ENCODE measurements at regions not wholly inside any gene's neighbourhood (a gene's known extent, or its start where the extent isn't known, plus 50 kb on each side); places are given as distances from the start of the nearest gene placed in this dataset.

DNA sequence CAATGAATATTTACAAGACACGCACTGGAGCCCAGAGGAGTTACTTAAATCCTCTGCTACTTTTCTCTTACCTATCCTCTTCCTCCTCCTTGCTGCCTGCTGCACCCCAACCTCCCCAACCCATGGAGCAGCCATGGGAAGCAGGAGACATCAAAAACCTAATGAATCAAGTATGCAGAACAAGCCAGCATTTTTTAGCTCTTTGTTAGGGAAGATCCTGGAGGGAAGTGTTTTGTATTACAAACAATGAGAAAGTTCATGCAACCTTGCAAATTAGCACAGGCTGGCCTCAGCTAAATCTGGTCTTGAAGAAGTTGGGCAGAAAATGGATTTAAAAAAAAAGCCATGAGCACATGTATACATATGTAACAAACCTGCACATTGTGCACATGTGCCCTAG is 498.8 kb downstream of the KIF4B start:
- no peak for TF ChIP-seq TAF1 (conservative IDR thresholded peaks at IDR 0.05)
- TF ChIP-seq RAD21 (IDR thresholded peaks at IDR 0.05) = no peak
- TF ChIP-seq, protein P1, sequence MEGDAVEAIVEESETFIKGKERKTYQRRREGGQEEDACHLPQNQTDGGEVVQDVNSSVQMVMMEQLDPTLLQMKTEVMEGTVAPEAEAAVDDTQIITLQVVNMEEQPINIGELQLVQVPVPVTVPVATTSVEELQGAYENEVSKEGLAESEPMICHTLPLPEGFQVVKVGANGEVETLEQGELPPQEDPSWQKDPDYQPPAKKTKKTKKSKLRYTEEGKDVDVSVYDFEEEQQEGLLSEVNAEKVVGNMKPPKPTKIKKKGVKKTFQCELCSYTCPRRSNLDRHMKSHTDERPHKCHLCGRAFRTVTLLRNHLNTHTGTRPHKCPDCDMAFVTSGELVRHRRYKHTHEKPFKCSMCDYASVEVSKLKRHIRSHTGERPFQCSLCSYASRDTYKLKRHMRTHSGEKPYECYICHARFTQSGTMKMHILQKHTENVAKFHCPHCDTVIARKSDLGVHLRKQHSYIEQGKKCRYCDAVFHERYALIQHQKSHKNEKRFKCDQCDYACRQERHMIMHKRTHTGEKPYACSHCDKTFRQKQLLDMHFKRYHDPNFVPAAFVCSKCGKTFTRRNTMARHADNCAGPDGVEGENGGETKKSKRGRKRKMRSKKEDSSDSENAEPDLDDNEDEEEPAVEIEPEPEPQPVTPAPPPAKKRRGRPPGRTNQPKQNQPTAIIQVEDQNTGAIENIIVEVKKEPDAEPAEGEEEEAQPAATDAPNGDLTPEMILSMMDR (IDR thresholded peaks at IDR 0.05; ENCODE audit: low read depth, low read length, missing input control) = no peak
- no peak for TF ChIP-seq ATF3 (IDR thresholded peaks at IDR 0.05)
- TF ChIP-seq RXRA (IDR thresholded peaks at IDR 0.05) = no peak
- no peak for TF ChIP-seq MAX (IDR thresholded peaks at IDR 0.05)
- TF ChIP-seq JUND (IDR thresholded peaks at IDR 0.05) = no peak
- TF ChIP-seq NR2F2 (IDR thresholded peaks at IDR 0.05) = no peak
- TF ChIP-seq GABPA (IDR thresholded peaks at IDR 0.05 in 1 of 2, conservative IDR thresholded peaks at IDR 0.05 in 1 of 2) = no peak
- no peak for TF ChIP-seq EGR1 (IDR thresholded peaks at IDR 0.05; ENCODE audit: low read depth in 2 of 2)
- no peak for TF ChIP-seq REST (IDR thresholded peaks at IDR 0.05)
- no peak for TF ChIP-seq SP1 (IDR thresholded peaks at IDR 0.05)
- TF ChIP-seq YY1 (IDR thresholded peaks at IDR 0.05) = no peak
- no peak for TF ChIP-seq FOXA1 (IDR thresholded peaks at IDR 0.05)

Measured in liver (tissue), 3 donors.